Uterus (tissue), 2 donors: ENCODE measurements at regions not wholly inside any gene's neighbourhood (a gene's known extent, or its start where the extent isn't known, plus 50 kb on each side); places are given as distances from the start of the nearest gene placed in this dataset.

ENCODE experiments used
- POLR2A ChIP-seq, 2 donors: fragments of 450-650 bp; IDR thresholded peaks; one replicate each; pipeline ENCODE4 v1.6.1; 2016; ENCODE audit warnings: antibody characterized with exemption in 2 of 2, mild to moderate bottlenecking in 1 of 2, moderate library complexity in 1 of 2
- TF ChIP-seq, protein P1 (sequence below), 4 experiments: fragments of 200-600 bp in 2 of 4; fragments of 450-650 bp in 2 of 4; sonication (generic) in 2 of 4; IDR thresholded peaks; one replicate each; pipeline ENCODE4 v1.5.1; 2016 to 2019; ENCODE audit warnings: antibody characterized with exemption in 4 of 4, mild to moderate bottlenecking in 2 of 4, moderate library complexity in 1 of 4

DNA sequence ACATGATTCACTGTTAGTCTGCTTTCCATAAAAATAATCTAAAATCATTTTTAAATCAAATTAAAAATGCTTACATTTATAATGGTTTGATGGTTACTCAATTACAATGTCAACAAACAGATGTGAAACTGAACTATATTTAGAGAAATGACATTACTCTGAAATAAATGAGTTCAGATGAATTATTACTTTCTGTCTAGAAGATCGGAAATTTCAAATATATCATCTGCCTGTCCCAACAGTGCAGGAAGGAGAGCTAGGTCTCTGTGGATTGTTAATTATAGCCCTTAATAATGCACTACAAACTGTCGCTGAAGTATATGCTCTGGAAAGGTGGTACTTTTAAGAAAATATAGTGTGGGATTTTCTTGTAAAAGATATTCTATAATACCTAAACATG, 109.8 kb downstream of the DSEL start:
- TF ChIP-seq, protein P1, sequence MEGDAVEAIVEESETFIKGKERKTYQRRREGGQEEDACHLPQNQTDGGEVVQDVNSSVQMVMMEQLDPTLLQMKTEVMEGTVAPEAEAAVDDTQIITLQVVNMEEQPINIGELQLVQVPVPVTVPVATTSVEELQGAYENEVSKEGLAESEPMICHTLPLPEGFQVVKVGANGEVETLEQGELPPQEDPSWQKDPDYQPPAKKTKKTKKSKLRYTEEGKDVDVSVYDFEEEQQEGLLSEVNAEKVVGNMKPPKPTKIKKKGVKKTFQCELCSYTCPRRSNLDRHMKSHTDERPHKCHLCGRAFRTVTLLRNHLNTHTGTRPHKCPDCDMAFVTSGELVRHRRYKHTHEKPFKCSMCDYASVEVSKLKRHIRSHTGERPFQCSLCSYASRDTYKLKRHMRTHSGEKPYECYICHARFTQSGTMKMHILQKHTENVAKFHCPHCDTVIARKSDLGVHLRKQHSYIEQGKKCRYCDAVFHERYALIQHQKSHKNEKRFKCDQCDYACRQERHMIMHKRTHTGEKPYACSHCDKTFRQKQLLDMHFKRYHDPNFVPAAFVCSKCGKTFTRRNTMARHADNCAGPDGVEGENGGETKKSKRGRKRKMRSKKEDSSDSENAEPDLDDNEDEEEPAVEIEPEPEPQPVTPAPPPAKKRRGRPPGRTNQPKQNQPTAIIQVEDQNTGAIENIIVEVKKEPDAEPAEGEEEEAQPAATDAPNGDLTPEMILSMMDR (IDR thresholded peaks at IDR 0.05) = no peak
- TF ChIP-seq POLR2A (IDR thresholded peaks at IDR 0.05) = no peak
